Stimulated activated CD8-positive, alpha-beta memory T cell treated with anti-CD3 and anti-CD28 coated beads, Interleukin-7, amount 100 ng/mL, for 48 hours (primary cell): ENCODE measurements at regions not wholly inside any gene's neighbourhood (a gene's known extent, or its start where the extent isn't known, plus 50 kb on each side); places are given as distances from the start of the nearest gene placed in this dataset.

Experiments
- DNase-seq, 2 donors: peaks; one replicate each; pipeline ENCODE4 v3.0.0-alpha.2; 2020; ENCODE audit warnings: low read depth in 1 of 2; ENCODE audit errors: extremely low read depth in 1 of 2

GRCh38 chr16:86137359-86137758 is 238.4 kb downstream of the IRF8 start:
- no peak for DNase-seq

- no peak for DNase-seq
These were observed 239.4 kb downstream of the IRF8 start for GRCh38 chr16:86138121-86139085.

GRCh38 chr16:86142801-86143236 is 243.9 kb downstream of the IRF8 start:
- DNase-seq: no peak

- DNase-seq: no peak
These were observed 244.7 kb downstream of the IRF8 start for GRCh38 chr16:86143666-86144065.

- no peak for DNase-seq
These were observed 246.7 kb downstream of the IRF8 start for GRCh38 chr16:86145669-86146068.

GRCh38 chr16:86150641-86151238 is 251.8 kb downstream of the IRF8 start:
- no peak for DNase-seq

- DNase-seq: no peak
These were observed 252.4 kb downstream of the IRF8 start for GRCh38 chr16:86151239-86151851.

GRCh38 chr16:86156155-86156554 is 257.2 kb downstream of the IRF8 start:
- DNase-seq: no peak

GRCh38 chr16:86157616-86158247 is 258.8 kb downstream of the IRF8 start:
- DNase-seq: no peak

GRCh38 chr16:86158688-86159360 is 259.9 kb downstream of the IRF8 start:
- no peak for DNase-seq

GRCh38 chr16:86165479-86165878 is 266.5 kb downstream of the IRF8 start:
- no peak for DNase-seq

- DNase-seq: no peak
These were observed 267.5 kb downstream of the IRF8 start for GRCh38 chr16:86166414-86166813.

GRCh38 chr16:86167061-86167460 is 268.1 kb downstream of the IRF8 start:
- no peak for DNase-seq

- no peak for DNase-seq
These were observed 271.8 kb downstream of the IRF8 start for GRCh38 chr16:86170720-86171119.

GRCh38 chr16:86171329-86171728 is 272.4 kb downstream of the IRF8 start:
- no peak for DNase-seq

GRCh38 chr16:86175816-86176215 is 276.9 kb downstream of the IRF8 start:
- no peak for DNase-seq

- DNase-seq: no peak
These were observed 277.5 kb downstream of the IRF8 start for GRCh38 chr16:86176462-86176861.

- DNase-seq: no peak
These were observed 281.3 kb downstream of the IRF8 start for GRCh38 chr16:86180244-86180643.

- DNase-seq: no peak
These were observed 281.8 kb downstream of the IRF8 start for GRCh38 chr16:86180780-86181179.

GRCh38 chr16:86181526-86181925 is 282.6 kb downstream of the IRF8 start:
- no peak for DNase-seq

- no peak for DNase-seq
These were observed 285.2 kb downstream of the IRF8 start for GRCh38 chr16:86184185-86184584.
